ENCODE measurements at regions not wholly inside any gene's neighbourhood (a gene's known extent, or its start where the extent isn't known, plus 50 kb on each side); places are given as distances from the start of the nearest gene placed in this dataset.
"Not testable (repeated sequence)": the region's sequence is repeated elsewhere in the genome, so short reads cannot be mapped to it uniquely, and the experiment has no call there.

GRCh38 chr1:65605621-65606020, 185.2 kb downstream of the LEPR start:
- H3K27me3 ChIP-seq = no peaks in the 10 kb centered on the region
- no peaks in the 10 kb centered on the region for H3K36me3 ChIP-seq
- TF ChIP-seq CTCF (IDR thresholded peaks at IDR 0.05) = no peak
- no peaks in the 10 kb centered on the region for H3K9me3 ChIP-seq
- H3K27ac ChIP-seq = no peak overlapping the region
- no peak for DNase-seq (ENCODE audit: low spot score in 2 of 2)
- H3K4me3 ChIP-seq = no peak overlapping the region
- intact Hi-C loops (cut with DNase I) = no loop called here
- no peaks in the 10 kb centered on the region for H3K4me1 ChIP-seq

- no peak overlapping the region for H3K27ac ChIP-seq
- no peaks in the 10 kb centered on the region for H3K9me3 ChIP-seq
- TF ChIP-seq CTCF (IDR thresholded peaks at IDR 0.05) = no peak
- H3K4me3 ChIP-seq = no peak overlapping the region
- H3K27me3 ChIP-seq = no peaks in the 10 kb centered on the region
- no peak for DNase-seq (ENCODE audit: low spot score in 2 of 2)
- no peaks in the 10 kb centered on the region for H3K36me3 ChIP-seq
- H3K4me1 ChIP-seq = no peaks in the 10 kb centered on the region
- intact Hi-C loops (cut with DNase I) = no loop called here
These were observed 186.0 kb downstream of the LEPR start for GRCh38 chr1:65606426-65606825.

GRCh38 chr1:65613884-65614283, 178.8 kb upstream of the PDE4B start:
- intact Hi-C loops (cut with DNase I) = no loop called here
- no peak overlapping the region for H3K27ac ChIP-seq

GRCh38 chr1:65615859-65616258, 176.8 kb upstream of the PDE4B start:
- Histone ChIP-seq H3K9me3 (no peaks in the 10 kb centered on the region), H3K4me1 (no peaks in the 10 kb centered on the region), H3K36me3 (no peaks in the 10 kb centered on the region), H3K27me3 (no peaks in the 10 kb centered on the region), H3K4me3 (no peak overlapping the region), H3K27ac (no peak overlapping the region)
- DNase-seq (ENCODE audit: low spot score in 2 of 2) = no peak
- intact Hi-C loops (cut with DNase I) = no loop called here
- TF ChIP-seq CTCF (IDR thresholded peaks at IDR 0.05) = no peak

More at GRCh38 chr1:65613884-65614283, 178.8 kb upstream of the PDE4B start:
- no peak for DNase-seq (ENCODE audit: low spot score in 2 of 2)
- no peak for TF ChIP-seq CTCF (IDR thresholded peaks at IDR 0.05)
- H3K27me3 ChIP-seq = no peaks in the 10 kb centered on the region
- no peak overlapping the region for H3K4me3 ChIP-seq
- H3K4me1 ChIP-seq = no peaks in the 10 kb centered on the region
- H3K9me3 ChIP-seq = no peaks in the 10 kb centered on the region
- H3K36me3 ChIP-seq = no peaks in the 10 kb centered on the region

- H3K9me3 ChIP-seq; H3K27ac ChIP-seq; H3K4me3 ChIP-seq; H3K4me1 ChIP-seq; H3K36me3 ChIP-seq; H3K27me3 ChIP-seq; DNase-seq (ENCODE audit: low spot score in 2 of 2); intact Hi-C loops (cut with DNase I): not testable (repeated sequence)
These were observed 171.0 kb upstream of the PDE4B start for GRCh38 chr1:65621721-65622120.

- intact Hi-C loops (cut with DNase I) = no loop called here
These were observed 168.8 kb upstream of the PDE4B start for GRCh38 chr1:65623895-65624294.

More at GRCh38 chr1:65623895-65624294, 168.8 kb upstream of the PDE4B start:
- TF ChIP-seq CTCF (IDR thresholded peaks at IDR 0.05) = no peak
- H3K27ac ChIP-seq = no peak overlapping the region
- no peaks in the 10 kb centered on the region for H3K9me3 ChIP-seq
- no peaks in the 10 kb centered on the region for H3K4me1 ChIP-seq
- DNase-seq (ENCODE audit: low spot score in 2 of 2) = no peak
- no peaks in the 10 kb centered on the region for H3K27me3 ChIP-seq
- no peak overlapping the region for H3K4me3 ChIP-seq
- H3K36me3 ChIP-seq = no peaks in the 10 kb centered on the region
